ENCODE measurements at regions not wholly inside any gene's neighbourhood (a gene's known extent, or its start where the extent isn't known, plus 50 kb on each side); places are given as distances from the start of the nearest gene placed in this dataset.

- TF ChIP-seq, protein P1, sequence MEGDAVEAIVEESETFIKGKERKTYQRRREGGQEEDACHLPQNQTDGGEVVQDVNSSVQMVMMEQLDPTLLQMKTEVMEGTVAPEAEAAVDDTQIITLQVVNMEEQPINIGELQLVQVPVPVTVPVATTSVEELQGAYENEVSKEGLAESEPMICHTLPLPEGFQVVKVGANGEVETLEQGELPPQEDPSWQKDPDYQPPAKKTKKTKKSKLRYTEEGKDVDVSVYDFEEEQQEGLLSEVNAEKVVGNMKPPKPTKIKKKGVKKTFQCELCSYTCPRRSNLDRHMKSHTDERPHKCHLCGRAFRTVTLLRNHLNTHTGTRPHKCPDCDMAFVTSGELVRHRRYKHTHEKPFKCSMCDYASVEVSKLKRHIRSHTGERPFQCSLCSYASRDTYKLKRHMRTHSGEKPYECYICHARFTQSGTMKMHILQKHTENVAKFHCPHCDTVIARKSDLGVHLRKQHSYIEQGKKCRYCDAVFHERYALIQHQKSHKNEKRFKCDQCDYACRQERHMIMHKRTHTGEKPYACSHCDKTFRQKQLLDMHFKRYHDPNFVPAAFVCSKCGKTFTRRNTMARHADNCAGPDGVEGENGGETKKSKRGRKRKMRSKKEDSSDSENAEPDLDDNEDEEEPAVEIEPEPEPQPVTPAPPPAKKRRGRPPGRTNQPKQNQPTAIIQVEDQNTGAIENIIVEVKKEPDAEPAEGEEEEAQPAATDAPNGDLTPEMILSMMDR (IDR thresholded peaks at IDR 0.05; ENCODE audit: poor library complexity) = no peak
- no peak for TF ChIP-seq EZH2 (IDR thresholded peaks at IDR 0.05; ENCODE audit: borderline replicate concordance)
- no peak for TF ChIP-seq EZH2phosphoT487 (IDR thresholded peaks at IDR 0.05; ENCODE audit: low read depth, severe bottlenecking, unreplicated experiment)
Observed at GRCh38 chr3:59446775-59447465, 397.1 kb upstream of the CFAP20DC start.

Data from hepatocyte (in vitro differentiated cells).